ENCODE measurements at regions not wholly inside any gene's neighbourhood (a gene's known extent, or its start where the extent isn't known, plus 50 kb on each side); places are given as distances from the start of the nearest gene placed in this dataset.

DNA sequence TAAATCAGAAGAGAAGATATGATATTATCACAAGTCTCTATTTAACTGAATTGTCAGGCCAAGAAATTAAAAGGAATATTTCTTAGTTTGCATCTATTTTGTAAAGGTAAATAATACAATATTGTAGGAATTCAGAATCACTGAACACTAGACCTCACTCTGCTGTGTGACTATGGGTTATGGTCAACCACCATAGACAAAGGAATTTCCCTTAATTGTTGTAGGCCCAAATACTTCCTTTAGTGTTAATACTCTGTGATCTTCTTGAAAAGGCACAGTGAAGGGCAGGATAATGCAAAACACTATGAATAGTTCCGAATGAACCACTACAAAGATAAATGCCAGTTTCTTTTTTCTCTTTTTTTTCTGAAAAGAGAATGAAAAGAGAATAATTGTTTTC, 162.3 kb downstream of the TUSC7 start:
- H2AK5ac ChIP-seq (ENCODE audit: low read length), result no peak overlapping the region
- no peak overlapping the region for H3K4me3 ChIP-seq (ENCODE audit: low read length)
- no peak overlapping the region for H3K4me2 ChIP-seq (ENCODE audit: low read length)
- no peak overlapping the region for H3K18ac ChIP-seq (ENCODE audit: low read length)
- H3K27ac ChIP-seq (ENCODE audit: low read depth, low read length), result no peak overlapping the region
- H2BK5ac ChIP-seq (ENCODE audit: low read length), result no peak overlapping the region
- H4K8ac ChIP-seq (ENCODE audit: low read depth, low read length), result no peak overlapping the region
- no peaks in the 10 kb centered on the region for H3K36me3 ChIP-seq (ENCODE audit: control insufficient read depth, insufficient read depth, low read length)
- no peak overlapping the region for H3K4ac ChIP-seq (ENCODE audit: low read depth, low read length)
- no peaks in the 10 kb centered on the region for H3K79me2 ChIP-seq (ENCODE audit: control insufficient read depth, insufficient read depth, low read length)
- H3K79me1 ChIP-seq (ENCODE audit: low read length), result no peaks in the 10 kb centered on the region
- no peak overlapping the region for H3K23ac ChIP-seq (ENCODE audit: low read length)
- no CpG with 5 or more reads among the region's 1 CpG for WGBS (ENCODE audit: extremely low coverage, insufficient coverage, low lambda C conversion rate)
- no peak overlapping the region for H3K9ac ChIP-seq (ENCODE audit: low read length)
- H3K4me1 ChIP-seq (ENCODE audit: control insufficient read depth, low read depth, low read length), result no peaks in the 10 kb centered on the region
- H2BK120ac ChIP-seq (ENCODE audit: low read depth, low read length), result no peak overlapping the region
- no peaks in the 10 kb centered on the region for H3K27me3 ChIP-seq (ENCODE audit: insufficient read depth, low read length, poor library complexity)
- DNase-seq, result no peak
- no peak overlapping the region for H3K56ac ChIP-seq (ENCODE audit: low read length)
- no peak overlapping the region for H4K5ac ChIP-seq (ENCODE audit: low read length)
- H2BK15ac ChIP-seq (replicated peaks; ENCODE audit: low read depth), result no peak overlapping the region

DNA sequence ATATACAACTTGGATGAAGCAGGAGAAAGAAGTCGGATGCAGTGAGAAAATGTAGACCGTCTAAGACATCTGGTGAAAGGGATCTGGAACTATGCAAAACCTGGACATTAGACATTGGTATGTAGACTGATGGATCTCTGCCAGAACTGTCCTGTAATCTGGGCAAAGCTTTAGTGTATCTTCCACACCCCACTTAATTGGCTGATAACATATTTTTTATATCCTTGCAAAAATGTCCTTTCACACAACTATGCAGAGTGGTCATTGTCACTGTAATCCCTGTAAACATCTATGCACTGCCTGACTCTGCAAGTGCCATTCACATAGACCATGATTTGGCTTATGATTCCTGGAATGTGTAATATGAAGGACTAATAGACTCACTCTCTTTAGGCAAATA, 163.1 kb downstream of the TUSC7 start:
- Histone ChIP-seq H2BK120ac (ENCODE audit: low read depth, low read length) (no peak overlapping the region), H2AK5ac (ENCODE audit: low read length) (no peak overlapping the region), H3K4ac (ENCODE audit: low read depth, low read length) (no peak overlapping the region), H3K79me2 (ENCODE audit: control insufficient read depth, insufficient read depth, low read length) (no peaks in the 10 kb centered on the region), H2BK5ac (ENCODE audit: low read length) (no peak overlapping the region), H4K5ac (ENCODE audit: low read length) (no peak overlapping the region), H3K27ac (ENCODE audit: low read depth, low read length) (no peak overlapping the region), H3K36me3 (ENCODE audit: control insufficient read depth, insufficient read depth, low read length) (no peaks in the 10 kb centered on the region), H3K4me1 (ENCODE audit: control insufficient read depth, low read depth, low read length) (no peaks in the 10 kb centered on the region), H3K79me1 (ENCODE audit: low read length) (no peaks in the 10 kb centered on the region), H4K8ac (ENCODE audit: low read depth, low read length) (no peak overlapping the region), H3K23ac (ENCODE audit: low read length) (no peak overlapping the region), H2BK15ac (replicated peaks; ENCODE audit: low read depth) (no peak overlapping the region), H3K18ac (ENCODE audit: low read length) (no peak overlapping the region), H3K4me2 (ENCODE audit: low read length) (no peak overlapping the region), H3K4me3 (ENCODE audit: low read length) (no peak overlapping the region), H3K27me3 (ENCODE audit: insufficient read depth, low read length, poor library complexity) (no peaks in the 10 kb centered on the region), H3K56ac (ENCODE audit: low read length) (no peak overlapping the region), H3K9ac (ENCODE audit: low read length) (no peak overlapping the region)
- DNase-seq, result no peak
- no CpG with 5 or more reads among the region's 2 CpGs for WGBS (ENCODE audit: extremely low coverage, insufficient coverage, low lambda C conversion rate)

DNA sequence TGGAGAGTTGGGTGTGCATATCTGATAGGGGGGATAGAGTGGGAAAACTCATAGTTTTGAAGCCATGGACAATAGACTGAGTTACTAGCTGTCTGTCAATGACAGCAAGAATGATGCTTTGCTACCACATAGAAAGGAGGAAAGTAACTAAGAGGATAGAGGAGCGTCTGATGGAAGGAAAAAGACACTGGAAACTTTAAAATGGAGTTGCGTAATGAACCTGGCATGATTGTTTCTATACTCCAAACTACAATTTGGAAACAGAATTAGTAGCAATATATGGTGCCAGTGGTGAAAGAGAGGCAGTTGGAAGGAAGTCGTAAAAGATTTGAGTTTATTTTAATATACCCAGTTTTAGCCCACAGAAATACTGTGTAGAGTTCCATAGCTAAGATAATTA, 163.6 kb downstream of the TUSC7 start:
- Histone ChIP-seq H3K27ac (ENCODE audit: low read depth, low read length) (no peak overlapping the region), H2AK5ac (ENCODE audit: low read length) (no peak overlapping the region), H4K8ac (ENCODE audit: low read depth, low read length) (no peak overlapping the region), H4K5ac (ENCODE audit: low read length) (no peak overlapping the region), H3K56ac (ENCODE audit: low read length) (no peak overlapping the region), H3K27me3 (ENCODE audit: insufficient read depth, low read length, poor library complexity) (no peaks in the 10 kb centered on the region), H3K18ac (ENCODE audit: low read length) (no peak overlapping the region), H3K79me1 (ENCODE audit: low read length) (no peaks in the 10 kb centered on the region), H2BK120ac (ENCODE audit: low read depth, low read length) (no peak overlapping the region), H3K79me2 (ENCODE audit: control insufficient read depth, insufficient read depth, low read length) (no peaks in the 10 kb centered on the region), H2BK15ac (replicated peaks; ENCODE audit: low read depth) (no peak overlapping the region), H3K4me2 (ENCODE audit: low read length) (no peak overlapping the region), H3K4ac (ENCODE audit: low read depth, low read length) (no peak overlapping the region), H3K36me3 (ENCODE audit: control insufficient read depth, insufficient read depth, low read length) (no peaks in the 10 kb centered on the region), H3K4me1 (ENCODE audit: control insufficient read depth, low read depth, low read length) (no peaks in the 10 kb centered on the region), H3K23ac (ENCODE audit: low read length) (no peak overlapping the region), H2BK5ac (ENCODE audit: low read length) (no peak overlapping the region), H3K4me3 (ENCODE audit: low read length) (no peak overlapping the region), H3K9ac (ENCODE audit: low read length) (no peak overlapping the region)
- WGBS (ENCODE audit: extremely low coverage, insufficient coverage, low lambda C conversion rate), result no CpG with 5 or more reads among the region's 3 CpGs
- no peak for DNase-seq

DNA sequence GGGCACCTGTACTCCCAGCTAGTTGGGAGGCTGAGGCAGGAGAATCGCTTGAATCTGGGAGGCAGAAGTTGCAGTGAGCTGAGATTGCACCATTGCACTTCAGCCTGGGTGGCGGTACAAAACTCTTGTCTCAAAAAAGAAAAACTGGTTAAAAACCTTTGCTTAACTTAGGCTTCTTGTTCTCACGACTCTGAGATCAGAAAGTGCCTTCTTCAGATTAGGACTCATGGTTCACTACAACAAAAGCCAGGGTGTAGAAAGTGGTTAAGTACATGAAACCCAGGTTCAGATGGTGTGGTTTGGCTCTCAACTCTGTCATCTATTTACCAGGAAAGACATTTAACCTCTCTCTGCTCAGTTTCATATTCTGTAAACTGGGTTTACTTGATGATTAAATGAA, 168.4 kb downstream of the TUSC7 start:
- no peak for DNase-seq
- Histone ChIP-seq H3K18ac (ENCODE audit: low read length) (no peak overlapping the region), H3K27me3 (ENCODE audit: insufficient read depth, low read length, poor library complexity) (no peaks in the 10 kb centered on the region), H3K36me3 (ENCODE audit: control insufficient read depth, insufficient read depth, low read length) (no peaks in the 10 kb centered on the region), H4K5ac (ENCODE audit: low read length) (no peak overlapping the region), H2BK120ac (ENCODE audit: low read depth, low read length) (no peak overlapping the region), H3K79me2 (ENCODE audit: control insufficient read depth, insufficient read depth, low read length) (no peaks in the 10 kb centered on the region), H2AK5ac (ENCODE audit: low read length) (no peak overlapping the region), H3K23ac (ENCODE audit: low read length) (no peak overlapping the region), H3K4me1 (ENCODE audit: control insufficient read depth, low read depth, low read length) (no peaks in the 10 kb centered on the region), H3K4me2 (ENCODE audit: low read length) (no peak overlapping the region), H4K8ac (ENCODE audit: low read depth, low read length) (no peak overlapping the region), H3K9ac (ENCODE audit: low read length) (no peak overlapping the region), H3K56ac (ENCODE audit: low read length) (no peak overlapping the region), H3K27ac (ENCODE audit: low read depth, low read length) (no peak overlapping the region), H3K79me1 (ENCODE audit: low read length) (no peaks in the 10 kb centered on the region), H3K4me3 (ENCODE audit: low read length) (no peak overlapping the region), H2BK5ac (ENCODE audit: low read length) (no peak overlapping the region), H2BK15ac (replicated peaks; ENCODE audit: low read depth) (no peak overlapping the region), H3K4ac (ENCODE audit: low read depth, low read length) (no peak overlapping the region)
- WGBS (ENCODE audit: extremely low coverage, insufficient coverage, low lambda C conversion rate), result no CpG with 5 or more reads among the region's 3 CpGs

DNA sequence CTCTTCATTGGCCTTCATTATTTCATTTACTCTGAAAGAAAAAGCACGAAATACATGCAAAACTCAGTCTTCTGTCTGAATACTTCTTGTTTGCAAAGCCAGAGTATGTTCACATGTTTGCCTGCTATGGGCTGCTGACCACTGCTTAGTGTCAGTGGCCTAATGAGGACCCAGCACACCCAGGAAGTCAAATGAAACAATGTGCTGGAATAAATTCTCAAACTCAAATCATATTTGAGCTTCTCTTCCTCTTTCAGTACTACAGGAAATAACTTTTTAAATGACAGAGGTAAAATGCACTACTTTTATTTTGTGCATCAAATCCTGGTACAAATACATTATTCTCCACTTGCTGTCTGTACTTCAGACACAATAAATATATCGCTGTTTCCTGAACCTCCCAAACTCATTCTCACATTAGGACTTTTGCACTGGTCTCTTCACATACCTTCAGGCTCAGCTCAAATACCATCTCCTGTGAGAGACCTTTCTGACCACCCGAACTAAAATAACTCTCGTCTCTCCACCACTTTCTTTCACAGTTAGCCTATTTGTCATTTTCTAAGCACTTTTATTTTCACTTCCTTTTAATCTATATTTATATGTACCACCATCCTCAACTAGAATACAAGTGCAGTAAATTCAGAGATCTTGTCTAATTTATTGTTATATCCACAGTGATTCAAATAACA, 176.8 kb downstream of the TUSC7 start:
- no peaks in the 10 kb centered on the region for H3K27me3 ChIP-seq (ENCODE audit: insufficient read depth, low read length, poor library complexity)

DNA sequence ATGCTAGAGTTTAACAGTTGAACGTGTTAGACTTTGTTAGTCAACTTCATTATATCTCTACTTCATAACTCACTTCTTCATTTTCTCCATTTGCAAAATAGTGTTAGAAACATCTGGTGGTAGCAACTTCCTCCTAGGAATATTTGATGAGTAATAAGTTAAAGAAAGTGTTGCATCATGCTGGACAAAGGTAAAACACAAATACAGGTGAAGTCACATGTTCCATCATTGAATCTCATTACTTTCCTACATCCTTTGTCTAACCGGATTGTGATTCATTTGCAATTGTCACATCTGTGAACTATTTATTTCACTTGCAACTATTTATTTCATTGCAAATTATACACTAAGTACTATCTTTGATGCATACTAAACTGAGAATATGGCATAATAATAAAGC, 186.5 kb downstream of the TUSC7 start:
- Histone ChIP-seq H3K56ac (ENCODE audit: low read length) (no peak overlapping the region), H3K9ac (ENCODE audit: low read length) (no peak overlapping the region), H3K4me3 (ENCODE audit: low read length) (no peak overlapping the region), H3K18ac (ENCODE audit: low read length) (no peak overlapping the region), H2BK5ac (ENCODE audit: low read length) (no peak overlapping the region), H3K4ac (ENCODE audit: low read depth, low read length) (no peak overlapping the region), H2BK15ac (replicated peaks; ENCODE audit: low read depth) (no peak overlapping the region), H3K79me1 (ENCODE audit: low read length) (no peaks in the 10 kb centered on the region), H3K36me3 (ENCODE audit: control insufficient read depth, insufficient read depth, low read length) (no peaks in the 10 kb centered on the region), H2AK5ac (ENCODE audit: low read length) (no peak overlapping the region), H3K27me3 (ENCODE audit: insufficient read depth, low read length, poor library complexity) (no peaks in the 10 kb centered on the region), H4K8ac (ENCODE audit: low read depth, low read length) (no peak overlapping the region), H2BK120ac (ENCODE audit: low read depth, low read length) (no peak overlapping the region), H3K23ac (ENCODE audit: low read length) (no peak overlapping the region), H3K4me1 (ENCODE audit: control insufficient read depth, low read depth, low read length) (peaks cover 6% of the 10 kb centered on the region), H4K5ac (ENCODE audit: low read length) (no peak overlapping the region), H3K27ac (ENCODE audit: low read depth, low read length) (no peak overlapping the region), H3K4me2 (ENCODE audit: low read length) (no peak overlapping the region), H3K79me2 (ENCODE audit: control insufficient read depth, insufficient read depth, low read length) (no peaks in the 10 kb centered on the region)
- no peak for DNase-seq
- WGBS (ENCODE audit: extremely low coverage, insufficient coverage, low lambda C conversion rate), result no CpG with 5 or more reads among the region's 2 CpGs

More for the DNA sequence above, 176.8 kb downstream of the TUSC7 start:
- no peak overlapping the region for H3K4ac ChIP-seq (ENCODE audit: low read depth, low read length)
- no peak overlapping the region for H2BK5ac ChIP-seq (ENCODE audit: low read length)
- H3K79me1 ChIP-seq (ENCODE audit: low read length), result no peaks in the 10 kb centered on the region
- H2BK15ac ChIP-seq (replicated peaks; ENCODE audit: low read depth), result no peak overlapping the region
- H3K4me3 ChIP-seq (ENCODE audit: low read length), result no peak overlapping the region
- no peak for DNase-seq
- H3K9ac ChIP-seq (ENCODE audit: low read length), result no peak overlapping the region
- H3K36me3 ChIP-seq (ENCODE audit: control insufficient read depth, insufficient read depth, low read length), result no peaks in the 10 kb centered on the region
- H4K5ac ChIP-seq (ENCODE audit: low read length), result no peak overlapping the region
- no peak overlapping the region for H2BK120ac ChIP-seq (ENCODE audit: low read depth, low read length)
- H3K23ac ChIP-seq (ENCODE audit: low read length), result no peak overlapping the region
- no peaks in the 10 kb centered on the region for H3K4me1 ChIP-seq (ENCODE audit: control insufficient read depth, low read depth, low read length)
- no peak overlapping the region for H3K18ac ChIP-seq (ENCODE audit: low read length)
- WGBS (ENCODE audit: extremely low coverage, insufficient coverage, low lambda C conversion rate), result no CpG with 5 or more reads among the region's 4 CpGs
- H3K56ac ChIP-seq (ENCODE audit: low read length), result no peak overlapping the region
- H4K8ac ChIP-seq (ENCODE audit: low read depth, low read length), result no peak overlapping the region
- H2AK5ac ChIP-seq (ENCODE audit: low read length), result no peak overlapping the region
- H3K27ac ChIP-seq (ENCODE audit: low read depth, low read length), result no peak overlapping the region
- H3K79me2 ChIP-seq (ENCODE audit: control insufficient read depth, insufficient read depth, low read length), result no peaks in the 10 kb centered on the region
- H3K4me2 ChIP-seq (ENCODE audit: low read length), result no peak overlapping the region

All from mesendoderm (in vitro differentiated cells).